GM19395 (cell line): ENCODE measurements at regions not wholly inside any gene's neighbourhood (a gene's known extent, or its start where the extent isn't known, plus 50 kb on each side); places are given as distances from the start of the nearest gene placed in this dataset.

ENCODE experiments used
- ATAC-seq: cut with Tn5 transposase; IDR thresholded peaks from one replicate; pipeline ENCODE4 v1.9.1; 2021; ENCODE audit warnings: mild to moderate bottlenecking, moderate library complexity; ENCODE audit not compliant: unreplicated experiment

DNA sequence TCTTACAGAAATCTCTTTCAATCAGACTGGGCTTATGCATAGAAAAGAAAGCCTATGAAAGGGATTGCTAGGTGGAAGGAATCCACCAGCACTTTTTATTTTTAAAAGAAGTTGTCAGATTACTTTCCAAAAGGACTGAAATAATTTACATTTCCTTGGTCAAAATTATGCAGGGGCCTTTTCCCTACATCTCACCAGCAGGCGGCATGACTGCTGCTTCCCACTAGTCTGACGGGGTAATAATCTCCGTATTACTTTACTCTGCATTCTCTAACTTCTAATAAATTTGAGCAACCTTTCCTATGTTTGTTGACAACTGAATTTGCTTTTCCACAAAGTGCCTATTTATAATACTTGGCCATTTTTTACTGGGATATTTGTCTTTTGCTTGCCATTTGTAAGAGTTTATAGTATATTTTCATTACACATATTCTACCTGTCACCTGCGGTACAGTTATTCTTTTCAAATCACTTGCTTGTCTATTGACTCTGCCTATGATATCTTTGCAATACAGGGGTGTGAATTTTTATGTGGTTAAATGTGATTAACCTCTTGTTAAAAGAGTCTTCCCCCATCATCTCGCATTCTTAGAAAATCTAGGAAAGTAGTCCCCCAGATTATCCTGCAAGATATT lies 51.9 kb upstream of the USP47 start:
- no peak for ATAC-seq

DNA sequence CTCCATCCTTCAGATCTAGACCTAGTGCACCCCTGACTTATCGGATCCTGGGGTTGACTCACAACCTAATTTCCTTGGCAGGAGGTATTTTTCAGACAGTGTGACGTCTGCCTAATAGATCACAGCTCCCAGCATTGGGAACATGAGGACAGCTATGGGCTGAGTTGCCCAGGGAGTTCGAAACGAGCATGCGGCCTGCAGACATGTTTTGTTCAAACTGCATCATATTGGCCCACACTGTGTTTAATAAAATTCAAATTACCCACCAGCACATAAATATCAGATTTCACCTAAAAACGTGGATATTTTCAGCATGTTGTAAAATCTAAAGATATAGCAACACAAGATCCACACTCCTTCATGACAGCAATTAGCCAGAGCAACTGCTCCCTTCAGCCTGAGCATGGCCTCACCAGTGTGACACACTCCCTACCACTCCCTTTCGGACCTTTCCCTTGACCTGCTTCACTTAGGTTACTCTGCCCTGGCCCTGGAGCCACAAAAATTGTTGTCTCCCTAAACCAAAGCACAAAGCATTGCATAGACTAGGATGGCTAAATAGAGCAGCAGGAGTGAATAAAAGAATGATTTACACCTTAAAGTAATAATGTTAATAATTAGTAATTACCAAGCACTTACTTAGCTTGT lies 53.6 kb upstream of the USP47 start:
- no peak for ATAC-seq

DNA sequence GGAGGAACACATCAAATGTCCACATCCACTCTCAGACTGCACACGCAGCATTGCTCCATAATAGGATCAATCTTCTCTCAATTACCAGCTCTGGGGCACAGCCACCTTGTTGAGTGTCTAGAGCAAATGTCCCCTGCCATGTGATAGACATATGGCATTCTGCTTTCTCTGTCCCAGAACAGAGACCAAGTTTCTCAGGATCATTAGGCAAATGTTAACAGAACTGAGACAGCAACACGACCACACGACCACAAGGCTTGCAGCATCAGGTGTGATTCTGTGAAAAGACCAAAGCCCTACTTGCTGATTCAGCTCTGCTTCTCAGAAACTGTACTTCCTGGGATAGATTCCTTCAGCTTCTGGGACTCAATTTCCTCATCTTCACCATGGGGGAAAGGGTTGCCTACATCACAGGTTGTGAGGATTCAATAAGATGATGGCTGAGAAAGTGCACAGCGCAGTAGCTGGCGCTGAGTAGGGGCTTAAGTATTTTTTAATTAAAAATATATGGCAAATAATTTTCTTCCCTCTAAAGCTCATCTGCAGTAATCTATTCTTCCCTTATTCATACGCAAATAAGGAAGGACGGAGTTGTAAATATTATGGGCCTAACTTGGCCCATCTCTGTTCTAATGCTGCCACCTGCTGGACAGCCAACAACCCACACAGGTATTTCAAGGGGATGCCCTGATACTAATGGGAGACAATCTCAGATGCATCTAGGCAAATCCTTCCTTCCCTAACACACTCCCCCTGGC lies 54.3 kb upstream of the USP47 start:
- ATAC-seq = peak; percentile 73

DNA sequence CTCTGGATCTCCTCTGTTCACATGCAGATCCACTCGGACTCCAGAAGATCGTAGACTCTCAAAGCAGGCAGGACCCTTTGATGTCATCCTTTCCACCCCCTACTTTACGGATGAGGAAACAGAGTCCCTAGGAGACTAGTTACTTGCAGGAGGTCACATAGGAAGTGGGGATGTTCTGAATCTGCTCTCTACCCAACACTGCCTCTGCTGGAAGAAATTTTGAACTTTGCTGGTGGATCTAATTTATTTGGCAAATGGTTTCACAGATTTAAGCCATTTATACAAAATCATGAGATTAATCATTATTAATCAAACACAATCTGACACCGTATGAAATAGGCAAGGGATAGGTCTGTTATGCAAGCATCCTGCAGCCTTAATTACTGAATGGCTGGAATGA lies 55.0 kb upstream of the USP47 start:
- ATAC-seq = no peak

DNA sequence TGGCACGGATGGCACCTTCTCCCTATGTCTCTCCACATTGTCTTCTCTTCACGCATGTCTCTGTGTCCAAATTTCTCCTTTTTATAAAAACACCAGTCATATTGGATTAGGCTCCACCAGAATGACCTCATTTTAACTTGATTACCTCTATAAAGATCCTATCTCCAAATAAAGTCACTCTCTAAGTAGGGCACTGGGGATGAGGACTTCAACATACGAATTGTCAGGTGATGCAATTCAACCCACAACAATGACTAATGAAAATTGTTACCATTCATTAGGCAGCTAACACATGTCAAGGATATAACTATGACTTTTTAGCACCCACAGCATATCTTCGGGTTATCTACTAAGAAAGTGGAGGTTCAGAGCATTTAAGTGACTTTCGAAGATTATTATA lies 55.5 kb upstream of the USP47 start:
- no peak for ATAC-seq

DNA sequence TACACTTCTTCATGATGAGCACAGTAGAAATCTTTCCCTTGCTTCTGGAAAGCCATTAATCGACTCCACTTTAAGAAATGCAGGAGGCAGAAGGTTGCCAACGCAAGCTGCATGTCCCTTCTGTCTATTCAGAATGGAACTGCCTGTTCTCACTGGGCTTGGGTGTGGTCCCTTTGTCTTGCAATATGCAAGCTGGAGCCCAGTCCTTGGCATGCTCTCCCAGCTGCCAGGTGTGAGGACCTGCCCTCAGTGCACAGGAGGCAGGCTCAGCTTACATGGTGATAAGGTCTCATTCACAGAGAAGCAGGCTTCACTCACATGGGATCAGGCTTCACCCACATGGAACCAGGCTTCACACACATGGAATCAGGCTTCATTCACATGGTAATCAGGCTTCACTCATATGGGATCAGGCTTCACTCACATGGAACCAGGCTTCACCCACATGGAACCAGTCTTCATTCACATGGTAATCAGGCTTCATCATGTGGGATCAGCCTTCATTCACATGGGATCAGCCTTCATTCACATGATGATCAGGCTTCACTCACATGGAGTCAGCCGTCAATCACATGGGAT lies 59.2 kb upstream of the USP47 start:
- ATAC-seq = no peak

DNA sequence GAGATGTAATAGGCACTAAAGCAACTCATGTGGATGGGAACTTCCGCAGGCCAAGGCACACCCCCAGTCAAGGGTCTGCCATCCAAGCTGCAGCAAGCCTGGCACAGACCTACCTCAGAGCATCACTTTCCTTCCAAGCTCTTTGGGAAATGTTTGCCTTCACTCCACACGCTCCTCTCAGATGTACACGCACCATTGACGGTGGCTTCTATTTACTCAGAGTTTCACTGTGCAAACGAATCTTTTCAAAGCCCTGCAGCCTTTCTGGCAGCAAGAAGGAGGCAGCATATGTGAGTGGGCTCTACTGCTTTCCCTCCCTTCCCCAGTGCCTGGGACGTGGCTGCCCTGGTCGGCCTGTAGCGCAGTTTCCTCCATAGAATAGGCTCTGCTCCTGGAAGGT lies 60.9 kb upstream of the USP47 start:
- ATAC-seq = no peak

DNA sequence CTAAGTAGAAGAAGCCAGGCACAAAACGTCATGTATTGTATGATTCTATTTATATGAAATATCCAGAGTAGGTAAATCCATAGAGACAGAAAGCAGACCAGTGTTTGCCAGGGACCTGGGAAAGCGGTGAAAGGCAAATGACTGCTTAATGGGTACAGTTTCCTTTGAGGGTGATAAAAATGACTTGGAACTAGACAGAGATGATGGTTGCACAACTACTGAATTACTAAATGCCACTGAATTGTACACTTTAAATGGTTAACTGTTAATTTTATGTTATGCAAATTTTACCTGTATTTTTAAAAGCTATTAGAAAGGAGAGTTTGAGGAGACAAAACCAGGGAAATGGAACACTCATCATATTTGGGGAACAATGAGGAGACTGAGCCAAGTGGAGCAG lies 61.8 kb upstream of the USP47 start:
- no peak for ATAC-seq

DNA sequence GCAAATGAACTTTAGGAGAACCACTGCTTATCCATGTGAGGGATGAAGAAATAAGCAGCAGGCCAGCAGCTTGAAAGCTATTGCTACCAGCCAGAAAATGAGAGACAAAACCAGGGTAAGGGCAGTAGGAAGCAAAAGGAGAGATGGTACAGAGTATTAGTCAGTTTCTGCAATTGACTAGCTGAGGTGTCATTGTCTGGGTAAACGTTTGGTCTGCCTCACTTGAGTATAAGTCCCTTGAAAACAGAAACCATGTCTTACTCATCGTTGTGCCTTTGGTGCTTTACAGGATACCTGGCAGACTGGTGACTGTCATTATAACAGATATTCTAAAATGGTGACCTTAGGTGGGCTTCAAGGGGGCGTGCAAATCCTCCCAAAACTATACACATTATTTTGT lies 63.9 kb upstream of the USP47 start:
- no peak for ATAC-seq

DNA sequence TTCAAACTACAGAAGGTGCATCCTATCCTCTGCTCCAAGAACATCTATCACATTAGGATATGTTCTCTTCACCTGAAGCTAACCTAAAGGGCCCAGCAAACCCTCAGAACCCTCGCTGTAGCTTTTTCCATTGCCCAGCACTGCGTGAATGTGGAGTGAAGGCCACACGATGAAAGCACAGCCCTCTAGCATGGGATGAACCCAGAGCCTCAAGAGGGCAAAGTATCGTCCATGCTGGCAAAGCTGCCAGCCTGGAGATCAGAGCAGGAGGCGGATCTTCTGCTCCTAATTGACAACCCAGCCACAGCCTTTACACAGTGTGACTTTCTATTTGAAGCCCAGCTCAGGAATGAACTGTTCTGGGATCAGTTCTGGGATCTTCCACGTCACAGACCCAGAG lies 65.1 kb upstream of the USP47 start:
- no peak for ATAC-seq

DNA sequence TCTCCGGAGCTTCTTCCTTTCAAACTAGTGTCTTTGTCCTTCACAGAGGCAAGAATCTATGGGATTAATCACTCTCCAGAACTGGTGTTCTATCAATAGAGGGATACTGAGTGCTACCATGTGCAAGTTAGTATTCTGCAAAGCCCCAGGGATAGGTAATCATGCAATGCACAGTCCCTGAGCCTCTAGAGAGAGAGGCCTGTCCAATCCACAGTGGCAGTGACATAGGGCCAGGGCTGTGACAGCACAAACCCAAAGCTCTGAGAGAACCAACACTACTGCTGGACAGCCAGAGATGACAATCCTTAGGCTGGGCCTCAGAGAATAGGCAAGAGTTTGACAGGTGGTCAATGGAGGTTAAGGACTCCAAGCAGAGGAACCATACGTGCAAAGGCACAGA lies 66.8 kb upstream of the USP47 start:
- ATAC-seq = no peak

DNA sequence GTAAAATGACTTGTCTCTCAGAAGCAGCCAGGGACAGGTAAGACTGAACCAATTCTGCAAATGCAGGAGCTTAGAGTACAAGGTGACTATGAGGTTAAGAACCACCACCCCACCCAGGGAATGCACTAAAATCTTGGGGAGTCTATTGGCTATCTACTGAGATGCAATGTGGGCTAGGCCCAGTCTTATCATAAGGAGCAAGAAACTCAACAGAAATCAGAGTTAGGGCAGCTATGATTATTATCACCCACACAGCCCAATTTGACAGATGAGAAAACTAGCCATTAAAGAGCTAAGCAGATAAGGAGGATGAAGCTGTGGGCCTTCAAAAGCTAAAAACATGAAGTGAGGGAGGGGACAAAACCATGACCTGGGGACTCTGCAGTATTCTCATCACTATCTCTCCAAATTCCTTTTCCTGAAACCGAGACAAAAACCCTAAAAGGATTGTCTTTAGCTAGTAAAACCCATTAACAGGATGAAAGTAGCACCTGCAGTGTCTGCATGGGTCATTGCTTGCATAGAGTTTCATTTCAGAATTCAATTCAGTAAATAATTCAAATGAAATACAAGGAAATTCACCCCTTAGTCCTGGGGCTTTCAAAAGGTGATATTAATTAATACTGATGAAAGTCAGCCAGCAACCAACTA lies 68.8 kb upstream of the USP47 start:
- no peak for ATAC-seq

DNA sequence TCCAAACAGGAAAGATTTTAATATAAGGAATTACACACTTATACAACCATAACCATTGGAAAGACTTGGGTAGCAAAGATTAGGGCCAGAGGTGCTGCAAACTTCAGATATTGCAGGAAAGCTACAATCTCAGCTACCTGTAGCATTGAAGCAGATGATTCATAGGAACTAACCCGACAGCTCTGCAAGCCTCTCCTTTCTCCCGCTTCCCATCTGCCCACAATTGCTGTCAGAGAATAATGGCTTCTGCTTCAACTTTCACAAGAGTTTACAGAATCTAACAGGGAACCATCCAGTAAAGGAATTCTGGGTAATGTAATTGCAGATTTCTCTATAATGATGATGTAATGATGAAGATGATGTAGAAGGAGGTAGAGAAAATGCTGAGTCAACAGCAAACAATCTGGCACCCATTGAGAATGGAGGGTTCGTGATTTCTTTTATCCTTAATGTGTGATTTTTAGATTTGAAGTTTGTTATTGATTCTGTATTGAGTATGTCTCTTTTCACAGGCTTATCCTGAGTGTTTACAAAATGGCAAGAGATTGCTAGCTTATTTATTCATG lies 70.8 kb upstream of the USP47 start:
- ATAC-seq = no peak

DNA sequence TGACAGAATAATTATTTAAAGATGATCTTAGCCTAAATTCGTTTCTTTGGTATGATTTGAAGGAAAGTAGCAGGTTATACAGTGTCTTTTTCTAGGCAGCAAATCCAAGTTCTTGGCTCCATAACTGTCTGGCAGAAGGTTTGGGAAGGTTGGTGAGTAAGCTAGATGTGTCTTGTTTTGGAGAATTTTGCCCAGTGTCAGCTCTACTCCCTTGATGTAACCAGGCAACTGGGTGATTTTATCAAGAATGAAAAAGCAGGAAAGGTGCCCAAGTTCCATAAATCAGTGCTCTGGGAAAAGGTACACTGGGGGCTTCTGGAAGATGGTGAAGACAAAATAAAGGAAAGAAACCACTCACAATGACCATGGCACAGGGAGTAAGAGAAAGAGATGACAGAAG lies 71.5 kb upstream of the USP47 start:
- ATAC-seq = no peak

DNA sequence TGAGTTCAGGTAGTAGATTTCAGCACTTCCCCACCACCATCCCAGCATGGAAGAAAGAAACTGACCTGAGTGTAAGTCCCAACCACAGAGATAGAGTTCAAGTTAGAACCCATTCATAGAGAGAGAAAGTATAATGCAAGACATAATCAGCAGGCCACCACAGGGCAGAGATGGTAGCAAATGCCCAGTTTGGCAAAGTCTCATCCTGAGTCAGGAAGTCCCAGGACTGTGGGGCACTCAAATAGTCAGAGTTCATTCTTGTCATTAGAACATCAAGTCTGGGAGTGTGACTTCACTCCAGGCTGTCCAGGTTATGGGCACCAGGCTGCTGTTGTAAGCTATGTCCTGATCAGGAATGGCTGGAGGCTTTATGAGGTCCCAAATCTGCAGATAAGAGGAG lies 72.0 kb upstream of the USP47 start:
- ATAC-seq = no peak

DNA sequence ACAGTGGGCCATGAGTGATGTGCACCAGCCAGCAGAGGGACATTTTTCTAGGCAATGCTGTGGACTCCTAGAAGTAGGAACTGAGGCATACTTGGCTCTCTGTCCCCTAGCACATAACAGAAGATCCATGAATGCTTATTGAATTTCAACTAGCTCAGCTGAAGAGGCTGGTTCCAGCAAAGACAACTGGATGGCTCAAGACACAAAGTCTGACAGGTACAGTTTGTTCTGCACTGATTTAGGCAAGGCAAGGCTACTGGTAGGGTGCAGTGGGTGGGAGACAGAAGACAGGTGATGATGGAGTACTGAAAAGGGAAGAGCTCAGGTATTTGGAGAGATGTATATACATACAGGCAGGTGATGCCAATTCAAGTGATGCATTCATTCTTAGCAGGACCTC lies 72.4 kb upstream of the USP47 start:
- ATAC-seq = no peak

DNA sequence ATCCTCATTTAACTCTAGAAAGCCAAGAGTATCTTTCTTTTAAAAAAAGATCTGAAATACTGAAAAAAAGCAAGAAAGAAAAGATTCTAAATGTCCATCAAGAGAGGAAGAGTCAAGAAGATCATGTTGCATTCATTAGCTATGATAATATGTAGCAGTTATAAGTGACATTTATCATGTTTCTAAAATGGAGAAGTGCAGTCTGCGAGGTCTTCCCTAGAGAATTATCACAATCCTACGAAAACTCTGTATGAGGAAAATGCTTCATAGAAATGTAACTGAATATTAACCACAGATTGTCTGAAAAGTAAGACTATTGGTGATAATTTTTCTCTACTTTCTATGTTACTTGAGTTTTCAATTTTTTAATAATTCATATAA lies 77.4 kb upstream of the USP47 start:
- no peak for ATAC-seq

DNA sequence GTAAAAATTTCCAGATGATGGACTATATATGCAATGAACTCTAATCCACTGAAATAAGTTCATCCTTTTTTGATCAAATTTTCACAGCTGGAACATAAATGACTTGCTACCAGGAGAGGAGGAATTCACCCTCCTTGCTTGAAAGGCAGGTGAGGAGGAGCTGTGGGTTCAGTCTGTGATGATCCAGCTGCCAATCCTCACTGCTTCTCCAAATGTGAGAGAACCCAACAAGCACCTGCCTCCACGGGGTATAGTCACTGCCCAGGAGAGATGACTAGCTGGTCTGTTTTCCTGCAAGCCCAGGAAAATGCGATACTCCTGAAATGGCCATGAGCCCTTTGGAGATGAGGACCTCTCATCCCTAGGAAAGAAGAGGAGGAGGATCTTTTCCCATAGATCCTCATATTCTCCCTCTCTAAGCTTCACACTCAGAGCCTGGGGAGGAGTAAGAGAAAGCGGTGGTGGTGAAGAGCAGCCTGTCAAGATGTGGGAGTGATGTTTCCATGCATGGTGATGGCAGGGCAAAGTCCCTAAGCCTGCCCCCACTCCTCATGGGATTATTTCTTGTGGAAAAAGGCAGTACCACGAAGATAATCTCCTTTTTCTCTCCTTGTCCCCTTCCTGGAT lies 77.9 kb upstream of the USP47 start:
- ATAC-seq = no peak

DNA sequence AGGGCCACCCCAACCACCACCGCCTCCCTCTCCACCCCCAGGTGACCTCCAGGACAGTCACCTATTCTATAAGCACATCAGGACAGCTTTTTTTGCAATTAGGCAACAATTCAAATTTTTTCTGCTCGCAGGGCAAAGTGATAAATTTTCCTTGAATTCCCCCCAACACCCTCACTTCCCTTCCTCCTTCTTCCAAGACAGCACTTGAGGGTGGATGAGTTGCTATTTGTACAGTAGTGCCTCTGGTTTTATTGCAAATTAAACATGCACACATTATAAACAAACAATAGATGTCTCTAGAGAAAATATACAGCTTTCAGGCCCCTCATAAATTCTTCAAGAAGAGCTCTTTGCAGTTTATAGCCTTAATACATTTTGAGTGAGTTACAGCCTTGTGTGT lies 80.9 kb upstream of the USP47 start:
- no peak for ATAC-seq

DNA sequence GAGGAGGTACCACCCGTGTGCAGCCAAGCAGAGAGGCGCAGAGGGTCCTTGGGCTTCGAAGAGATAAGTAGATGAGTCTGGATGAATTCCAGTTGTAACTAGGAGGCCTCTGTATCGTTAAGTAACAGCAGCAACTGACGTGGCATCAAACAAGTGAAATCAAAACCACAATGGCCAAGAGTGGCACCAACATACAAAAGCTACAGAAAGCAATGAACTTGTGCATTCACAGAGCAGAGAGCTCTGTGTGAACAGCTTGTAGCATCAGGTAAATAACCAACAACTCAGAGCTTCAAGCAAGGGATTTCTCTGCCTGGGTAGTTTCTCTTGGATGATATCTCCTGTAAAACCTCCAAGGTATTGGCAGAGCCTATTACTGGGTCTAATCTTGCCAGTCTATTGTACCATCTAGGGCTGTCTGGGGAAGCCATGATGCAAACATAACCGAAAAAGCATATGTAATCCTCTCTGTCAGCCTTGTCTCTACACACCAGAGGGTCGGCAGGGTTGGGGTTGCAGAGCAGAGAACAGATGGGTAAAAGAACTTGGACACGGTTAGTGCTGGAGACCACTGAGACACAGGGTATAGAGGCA lies 83.1 kb upstream of the USP47 start:
- ATAC-seq = no peak
